SK-N-SH (cell line): ENCODE measurements at regions not wholly inside any gene's neighbourhood (a gene's known extent, or its start where the extent isn't known, plus 50 kb on each side); places are given as distances from the start of the nearest gene placed in this dataset.

Source experiments
- CTCF ChIA-PET: fragments of 300-600, 350-600 bp; formaldehyde crosslinking; extraction: SDS; loops from one replicate; lab custom pipeline; 2021; lab: Yijun Ruan, JAX
- POLR2A ChIA-PET: fragments of 350-600 bp; sonication (Branson Sonifier 250); formaldehyde crosslinking; extraction: SDS; loops from one replicate; lab custom pipeline; 2020; ENCODE audit warnings: antibody characterized with exemption, inconsistent platforms; lab: Yijun Ruan, JAX
- DNase-seq: peaks from one replicate; pipeline ENCODE4 v3.0.0; 2012
- H2AFZ ChIP-seq: fragments of 200-600 bp; sonication (generic); 2 replicates; pipeline ENCODE4 v1.8.1; 2016; ENCODE audit warnings: antibody characterized with exemption, mild to moderate bottlenecking, low read depth
- H3F3A ChIP-seq: fragments of 200-600 bp; sonication (generic); replicated peaks from 2 replicates; pipeline ENCODE3; 2016; ENCODE audit warnings: antibody characterized with exemption, mild to moderate bottlenecking; ENCODE audit not compliant: insufficient read depth
- H3K27ac ChIP-seq, 2 experiments: fragments of 200-500 bp in 1 of 2; fragments of 200-600 bp in 1 of 2; sonication (Bioruptor generic) in 1 of 2; sonication (generic), shearing (Covaris generic) in 1 of 2; 2 replicates each; pipeline versions ENCODE4 v1.5.1 to v1.6.1; 2014 to 2016; ENCODE audit warnings: low read depth in 2 of 2, inconsistent platforms in 1 of 2, low read length in 1 of 2, mild to moderate bottlenecking in 1 of 2, mixed read lengths in 1 of 2
- H3K27me3 ChIP-seq: fragments of 200-600 bp; sonication (generic), shearing (Covaris generic); 2 replicates; pipeline ENCODE4 v1.6.1; 2016; ENCODE audit warnings: mixed run types; ENCODE audit not compliant: insufficient read depth
- H3K36me3 ChIP-seq, 2 experiments: fragments of 200-500 bp in 1 of 2; fragments of 200-600 bp in 1 of 2; sonication (Bioruptor generic) in 1 of 2; sonication (generic) in 1 of 2; replicated peaks in 1 of 2; 2 replicates each; pipeline versions ENCODE3 to v1.5.1; 2014 to 2016; ENCODE audit warnings: low read length in 1 of 2, mild to moderate bottlenecking in 1 of 2; ENCODE audit not compliant: insufficient read depth in 2 of 2, control insufficient read depth in 1 of 2
- H3K4me1 ChIP-seq, 2 experiments: fragments of 200-500 bp in 1 of 2; fragments of 200-600 bp in 1 of 2; sonication (Bioruptor generic) in 1 of 2; sonication (generic), shearing (Covaris generic) in 1 of 2; 2 replicates each; pipeline versions ENCODE4 v1.5.1 to v1.6.1; 2014 to 2016; ENCODE audit warnings: low read depth in 1 of 2, low read length in 1 of 2, mixed run types in 1 of 2; ENCODE audit not compliant: insufficient read depth in 2 of 2, control insufficient read depth in 1 of 2
- H3K4me2 ChIP-seq: fragments of 200-600 bp; sonication (generic), shearing (Covaris generic); 2 replicates; pipeline ENCODE4 v1.6.1; 2017; ENCODE audit warnings: mixed run types
- H3K4me3 ChIP-seq, 2 experiments: fragments of 200-500 bp in 1 of 2; fragments of 200-600 bp in 1 of 2; sonication (Bioruptor generic) in 1 of 2; sonication (generic), shearing (Covaris generic) in 1 of 2; 2 replicates each; pipeline versions ENCODE4 v1.5.1 to v1.8.1; 2014 to 2016; ENCODE audit warnings: low read depth in 2 of 2, inconsistent platforms in 1 of 2, low read length in 1 of 2, mild to moderate bottlenecking in 1 of 2, mixed read lengths in 1 of 2, moderate library complexity in 1 of 2
- H3K79me2 ChIP-seq: fragments of 200-600 bp; sonication (generic); 2 replicates; pipeline ENCODE4 v1.8.1; 2017; ENCODE audit warnings: mild to moderate bottlenecking; ENCODE audit not compliant: insufficient read depth
- H3K9ac ChIP-seq: fragments of 200-600 bp; sonication (generic); 2 replicates; pipeline ENCODE4 v1.6.1; 2017; ENCODE audit warnings: mixed run types
- H3K9me2 ChIP-seq: fragments of 200-600 bp; sonication (generic); 2 replicates; pipeline ENCODE4 v1.6.1; 2017; ENCODE audit warnings: mixed run types
- H3K9me3 ChIP-seq: fragments of 200-600 bp; sonication (generic); 2 replicates; pipeline ENCODE4 v1.6.1; 2017; ENCODE audit warnings: mixed run types, mild to moderate bottlenecking, moderate library complexity
- H4K20me1 ChIP-seq: fragments of 200-600 bp; sonication (generic); 2 replicates; pipeline ENCODE4 v1.6.1; 2017; ENCODE audit warnings: mild to moderate bottlenecking, mixed run types; ENCODE audit not compliant: insufficient read depth
- ELF1 ChIP-seq: IDR thresholded peaks from 2 replicates; pipeline ENCODE4 v1.4.0; 2012
- EP300 ChIP-seq, 2 experiments: IDR thresholded peaks; 2 replicates each; pipeline versions ENCODE4 v1.4.0 to v1.6.1; 2012; ENCODE audit warnings: borderline replicate concordance in 1 of 2, low read depth in 1 of 2, low read length in 1 of 2
- FOXM1 ChIP-seq: IDR thresholded peaks from 2 replicates; pipeline ENCODE4 v1.4.0; 2012; ENCODE audit warnings: low read depth, mild to moderate bottlenecking
- GABPA ChIP-seq: IDR thresholded peaks from 2 replicates; pipeline ENCODE4 v1.4.0; 2012; ENCODE audit warnings: low read depth, mild to moderate bottlenecking
- NFIC ChIP-seq: IDR thresholded peaks from 2 replicates; pipeline ENCODE4 v1.4.0; 2012; ENCODE audit warnings: borderline replicate concordance
- POLR2AphosphoS5 ChIP-seq: IDR thresholded peaks from 2 replicates; pipeline ENCODE4 v1.6.1; 2012; ENCODE audit warnings: low read depth, low read length
- RAD21 ChIP-seq: IDR thresholded peaks from 2 replicates; pipeline ENCODE4 v1.6.1; 2012; ENCODE audit warnings: mild to moderate bottlenecking, low read length
- RFX5 ChIP-seq: IDR thresholded peaks from 2 replicates; pipeline ENCODE4 v1.6.1; 2012; ENCODE audit warnings: mild to moderate bottlenecking, improper control_type of control experiment, low read length
- RXRA ChIP-seq: IDR thresholded peaks from 2 replicates; pipeline ENCODE4 v1.4.0; 2012; ENCODE audit warnings: low read depth, mild to moderate bottlenecking, borderline replicate concordance
- TAF1 ChIP-seq: IDR thresholded peaks from 2 replicates; pipeline ENCODE4 v1.6.1; 2012; ENCODE audit warnings: low read depth, mild to moderate bottlenecking, low read length, moderate library complexity, borderline replicate concordance
- YY1 ChIP-seq: IDR thresholded peaks from 2 replicates; pipeline ENCODE4 v1.4.0; 2012; ENCODE audit warnings: low read depth, mild to moderate bottlenecking
- WGBS: methylation state at CpG from one replicate; pipeline ENCODE4 v1.1.6; 2017; ENCODE audit warnings: low lambda C conversion rate; 5-methylcytosine and 5-hydroxymethylcytosine counted together
- TF ChIP-seq, protein P1 (sequence below): IDR thresholded peaks from 2 replicates; pipeline ENCODE4 v1.6.1; 2012; ENCODE audit warnings: mild to moderate bottlenecking, low read depth, low read length, moderate library complexity
- TF ChIP-seq, protein P2 (sequence below): IDR thresholded peaks from 2 replicates; pipeline ENCODE4 v1.4.0; 2012; ENCODE audit warnings: low read depth
- TF ChIP-seq, protein P3 (sequence below): IDR thresholded peaks from 2 replicates; pipeline ENCODE4 v1.4.0; 2012; ENCODE audit warnings: low read depth, borderline replicate concordance
- TF ChIP-seq, protein P4 (sequence below): IDR thresholded peaks from 2 replicates; pipeline ENCODE4; 2012
- TF ChIP-seq, protein P5 (sequence below): fragments of 150-350 bp; IDR thresholded peaks from 2 replicates; pipeline ENCODE4 v1.6.1; 2016; ENCODE audit warnings: mild to moderate bottlenecking, low read depth, low read length

DNA sequence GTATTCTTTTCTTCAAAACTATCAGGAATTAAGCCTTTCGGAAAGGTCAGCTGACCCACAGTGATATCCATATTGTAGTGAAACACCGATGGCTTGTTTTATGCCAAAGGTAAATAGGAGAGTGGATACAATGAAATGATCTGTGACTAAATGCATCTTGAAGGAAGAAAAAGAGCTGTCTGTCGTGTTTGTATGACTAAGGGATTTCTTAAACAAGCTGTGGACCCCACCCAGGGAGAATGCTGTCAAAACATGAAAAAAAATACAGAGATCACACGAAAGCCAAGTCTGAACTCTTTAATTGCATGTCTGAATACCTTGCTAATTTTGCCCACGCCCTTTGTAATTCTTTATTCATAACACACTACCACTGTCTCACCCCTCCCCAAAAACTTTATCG lies 286.4 kb upstream of the WWC1 start:
- 31% methylated on average over 6 of the region's 6 CpGs for WGBS
- H3K9me2 ChIP-seq, result no peaks in the 10 kb centered on the region
- no peaks in the 10 kb centered on the region for H3F3A ChIP-seq
- no peak for DNase-seq
- H3K4me3 ChIP-seq, result no peak overlapping the region
- CTCF ChIA-PET, result no interaction called here
- no peaks in the 10 kb centered on the region for H3K36me3 ChIP-seq
- no peaks in the 10 kb centered on the region for H3K79me2 ChIP-seq
- no peaks in the 10 kb centered on the region for H3K9me3 ChIP-seq
- POLR2A ChIA-PET, result no interaction called here
- no peak overlapping the region for H3K9ac ChIP-seq
- TF ChIP-seq YY1 (no peak), NFIC (no peak)
- TF ChIP-seq, protein P1, sequence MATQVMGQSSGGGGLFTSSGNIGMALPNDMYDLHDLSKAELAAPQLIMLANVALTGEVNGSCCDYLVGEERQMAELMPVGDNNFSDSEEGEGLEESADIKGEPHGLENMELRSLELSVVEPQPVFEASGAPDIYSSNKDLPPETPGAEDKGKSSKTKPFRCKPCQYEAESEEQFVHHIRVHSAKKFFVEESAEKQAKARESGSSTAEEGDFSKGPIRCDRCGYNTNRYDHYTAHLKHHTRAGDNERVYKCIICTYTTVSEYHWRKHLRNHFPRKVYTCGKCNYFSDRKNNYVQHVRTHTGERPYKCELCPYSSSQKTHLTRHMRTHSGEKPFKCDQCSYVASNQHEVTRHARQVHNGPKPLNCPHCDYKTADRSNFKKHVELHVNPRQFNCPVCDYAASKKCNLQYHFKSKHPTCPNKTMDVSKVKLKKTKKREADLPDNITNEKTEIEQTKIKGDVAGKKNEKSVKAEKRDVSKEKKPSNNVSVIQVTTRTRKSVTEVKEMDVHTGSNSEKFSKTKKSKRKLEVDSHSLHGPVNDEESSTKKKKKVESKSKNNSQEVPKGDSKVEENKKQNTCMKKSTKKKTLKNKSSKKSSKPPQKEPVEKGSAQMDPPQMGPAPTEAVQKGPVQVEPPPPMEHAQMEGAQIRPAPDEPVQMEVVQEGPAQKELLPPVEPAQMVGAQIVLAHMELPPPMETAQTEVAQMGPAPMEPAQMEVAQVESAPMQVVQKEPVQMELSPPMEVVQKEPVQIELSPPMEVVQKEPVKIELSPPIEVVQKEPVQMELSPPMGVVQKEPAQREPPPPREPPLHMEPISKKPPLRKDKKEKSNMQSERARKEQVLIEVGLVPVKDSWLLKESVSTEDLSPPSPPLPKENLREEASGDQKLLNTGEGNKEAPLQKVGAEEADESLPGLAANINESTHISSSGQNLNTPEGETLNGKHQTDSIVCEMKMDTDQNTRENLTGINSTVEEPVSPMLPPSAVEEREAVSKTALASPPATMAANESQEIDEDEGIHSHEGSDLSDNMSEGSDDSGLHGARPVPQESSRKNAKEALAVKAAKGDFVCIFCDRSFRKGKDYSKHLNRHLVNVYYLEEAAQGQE, result no peak
- TF ChIP-seq, protein P2, sequence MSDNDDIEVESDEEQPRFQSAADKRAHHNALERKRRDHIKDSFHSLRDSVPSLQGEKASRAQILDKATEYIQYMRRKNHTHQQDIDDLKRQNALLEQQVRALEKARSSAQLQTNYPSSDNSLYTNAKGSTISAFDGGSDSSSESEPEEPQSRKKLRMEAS, result no peak
- H2AFZ ChIP-seq, result no peak overlapping the region
- no peaks in the 10 kb centered on the region for H4K20me1 ChIP-seq
- no peak overlapping the region for H3K4me2 ChIP-seq
- no peaks in the 10 kb centered on the region; a peak in 1 of 4 replicates for H3K4me1 ChIP-seq
- H3K27me3 ChIP-seq, result no peaks in the 10 kb centered on the region
- H3K27ac ChIP-seq, result no peak overlapping the region

DNA sequence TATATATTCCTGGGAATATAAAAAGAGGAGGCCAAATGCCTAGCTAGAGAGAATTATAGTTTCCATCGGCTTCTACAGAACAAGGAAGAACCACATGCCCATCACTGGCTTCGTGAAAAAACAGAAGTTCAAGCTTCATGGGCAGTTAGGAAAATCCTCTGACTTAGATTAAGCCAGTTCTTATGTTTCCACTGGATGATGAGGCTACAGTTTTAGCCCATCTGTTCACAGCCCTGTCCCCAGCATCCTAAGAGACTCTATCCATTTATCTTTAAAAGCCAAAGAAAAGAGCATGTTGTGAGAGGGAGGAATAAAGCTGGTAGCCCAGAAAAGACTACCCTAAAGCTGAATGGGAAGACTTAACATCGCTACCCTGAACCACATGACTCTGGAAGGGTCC lies 285.5 kb upstream of the WWC1 start:
- no peaks in the 10 kb centered on the region for H3K79me2 ChIP-seq
- no peaks in the 10 kb centered on the region for H3K9me3 ChIP-seq
- ChIA-PET POLR2A (no interaction called here), CTCF (interaction anchor here (0.6 to 1.0 kb wide), 3 partner anchors 10 to 156 kb away, joined by 3 read pairs; no protein-coding TSS in a partner anchor)
- H3K36me3 ChIP-seq, result no peaks in the 10 kb centered on the region
- 43% methylated on average over 3 of the region's 3 CpGs for WGBS
- DNase-seq, result no peak
- no peak overlapping the region for H3K4me3 ChIP-seq
- no peaks in the 10 kb centered on the region; a peak in 1 of 4 replicates for H3K4me1 ChIP-seq
- no peaks in the 10 kb centered on the region for H4K20me1 ChIP-seq
- no peaks in the 10 kb centered on the region for H3K9me2 ChIP-seq
- no peak overlapping the region for H3K27ac ChIP-seq
- no peak overlapping the region for H2AFZ ChIP-seq
- H3K9ac ChIP-seq, result no peak overlapping the region
- no peaks in the 10 kb centered on the region for H3K27me3 ChIP-seq
- no peak overlapping the region for H3K4me2 ChIP-seq
- no peaks in the 10 kb centered on the region for H3F3A ChIP-seq
- no peak for TF ChIP-seq RXRA
- no peak for TF ChIP-seq NFIC
- TF ChIP-seq FOXM1, result no peak
- TF ChIP-seq TAF1, result no peak
- no peak for TF ChIP-seq RFX5
- TF ChIP-seq EP300 (IDR thresholded peaks at IDR 0.05; ENCODE audit: borderline replicate concordance in 1 of 2, low read depth in 1 of 2, low read length in 1 of 2), result no peak
- no peak for TF ChIP-seq ELF1
- TF ChIP-seq RAD21, result no peak
- no peak for TF ChIP-seq POLR2AphosphoS5
- no peak for TF ChIP-seq GABPA
- TF ChIP-seq, protein P3, sequence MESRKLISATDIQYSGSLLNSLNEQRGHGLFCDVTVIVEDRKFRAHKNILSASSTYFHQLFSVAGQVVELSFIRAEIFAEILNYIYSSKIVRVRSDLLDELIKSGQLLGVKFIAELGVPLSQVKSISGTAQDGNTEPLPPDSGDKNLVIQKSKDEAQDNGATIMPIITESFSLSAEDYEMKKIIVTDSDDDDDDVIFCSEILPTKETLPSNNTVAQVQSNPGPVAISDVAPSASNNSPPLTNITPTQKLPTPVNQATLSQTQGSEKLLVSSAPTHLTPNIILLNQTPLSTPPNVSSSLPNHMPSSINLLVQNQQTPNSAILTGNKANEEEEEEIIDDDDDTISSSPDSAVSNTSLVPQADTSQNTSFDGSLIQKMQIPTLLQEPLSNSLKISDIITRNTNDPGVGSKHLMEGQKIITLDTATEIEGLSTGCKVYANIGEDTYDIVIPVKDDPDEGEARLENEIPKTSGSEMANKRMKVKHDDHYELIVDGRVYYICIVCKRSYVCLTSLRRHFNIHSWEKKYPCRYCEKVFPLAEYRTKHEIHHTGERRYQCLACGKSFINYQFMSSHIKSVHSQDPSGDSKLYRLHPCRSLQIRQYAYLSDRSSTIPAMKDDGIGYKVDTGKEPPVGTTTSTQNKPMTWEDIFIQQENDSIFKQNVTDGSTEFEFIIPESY, result no peak
- TF ChIP-seq, protein P4, sequence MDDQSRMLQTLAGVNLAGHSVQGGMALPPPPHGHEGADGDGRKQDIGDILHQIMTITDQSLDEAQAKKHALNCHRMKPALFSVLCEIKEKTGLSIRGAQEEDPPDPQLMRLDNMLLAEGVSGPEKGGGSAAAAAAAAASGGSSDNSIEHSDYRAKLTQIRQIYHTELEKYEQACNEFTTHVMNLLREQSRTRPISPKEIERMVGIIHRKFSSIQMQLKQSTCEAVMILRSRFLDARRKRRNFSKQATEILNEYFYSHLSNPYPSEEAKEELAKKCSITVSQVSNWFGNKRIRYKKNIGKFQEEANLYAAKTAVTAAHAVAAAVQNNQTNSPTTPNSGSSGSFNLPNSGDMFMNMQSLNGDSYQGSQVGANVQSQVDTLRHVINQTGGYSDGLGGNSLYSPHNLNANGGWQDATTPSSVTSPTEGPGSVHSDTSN, result no peak
- TF ChIP-seq, protein P1, result no peak
- TF ChIP-seq, protein P5, sequence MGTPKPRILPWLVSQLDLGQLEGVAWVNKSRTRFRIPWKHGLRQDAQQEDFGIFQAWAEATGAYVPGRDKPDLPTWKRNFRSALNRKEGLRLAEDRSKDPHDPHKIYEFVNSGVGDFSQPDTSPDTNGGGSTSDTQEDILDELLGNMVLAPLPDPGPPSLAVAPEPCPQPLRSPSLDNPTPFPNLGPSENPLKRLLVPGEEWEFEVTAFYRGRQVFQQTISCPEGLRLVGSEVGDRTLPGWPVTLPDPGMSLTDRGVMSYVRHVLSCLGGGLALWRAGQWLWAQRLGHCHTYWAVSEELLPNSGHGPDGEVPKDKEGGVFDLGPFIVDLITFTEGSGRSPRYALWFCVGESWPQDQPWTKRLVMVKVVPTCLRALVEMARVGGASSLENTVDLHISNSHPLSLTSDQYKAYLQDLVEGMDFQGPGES, result no peak
